SH-SY5Y (cell line): ENCODE measurements at regions not wholly inside any gene's neighbourhood (a gene's known extent, or its start where the extent isn't known, plus 50 kb on each side); places are given as distances from the start of the nearest gene placed in this dataset.

ENCODE experiments used
- GATA2 ChIP-seq: IDR thresholded peaks from 2 replicates; pipeline ENCODE4 v1.6.1; 2011; ENCODE audit warnings: mild to moderate bottlenecking, low read depth, low read length
- GATA3 ChIP-seq: IDR thresholded peaks from 2 replicates; pipeline ENCODE4 v1.6.1; 2011; ENCODE audit warnings: low read depth, mild to moderate bottlenecking, low read length, moderate library complexity

DNA sequence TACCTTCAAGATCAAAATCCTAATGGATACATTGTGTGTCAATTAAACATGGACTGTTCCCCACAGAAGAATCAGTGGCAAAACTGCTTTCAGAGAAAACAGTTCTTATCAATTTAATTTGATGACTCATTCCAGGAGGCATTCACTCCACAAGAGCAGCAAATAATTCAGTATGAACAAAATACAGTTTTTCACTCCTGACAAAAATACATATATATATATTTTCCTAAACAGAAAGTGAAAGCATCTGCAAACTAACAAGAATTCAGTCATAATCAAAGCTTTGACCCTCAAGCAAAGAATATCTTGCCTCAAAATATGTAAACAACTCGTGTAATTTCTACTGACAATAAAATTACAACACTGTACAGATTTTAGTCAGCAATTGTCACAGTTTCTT, 685.1 kb upstream of the SLC8A1 start:
- no peak for TF ChIP-seq GATA2
- TF ChIP-seq GATA3, result no peak
